Fibroblast of lung (primary cell): ENCODE measurements at regions not wholly inside any gene's neighbourhood (a gene's known extent, or its start where the extent isn't known, plus 50 kb on each side); places are given as distances from the start of the nearest gene placed in this dataset.

ENCODE experiments used
- EZH2 ChIP-seq: IDR thresholded peaks from 2 replicates; pipeline ENCODE4 v1.5.1; 2012; ENCODE audit warnings: low read length, control low read depth, mild to moderate bottlenecking; ENCODE audit errors: missing control alignments
- TF ChIP-seq, protein P1 (sequence below), 2 donors: IDR thresholded peaks in 1 of 2; conservative IDR thresholded peaks in 1 of 2; 1 replicate in 1 of 2; 2 replicates in 1 of 2; pipeline ENCODE4 v1.5.1; 2011 to 2012; ENCODE audit warnings: low read length in 2 of 2, control low read depth in 1 of 2, inconsistent platforms in 1 of 2, low read depth in 1 of 2, mild to moderate bottlenecking in 1 of 2

DNA sequence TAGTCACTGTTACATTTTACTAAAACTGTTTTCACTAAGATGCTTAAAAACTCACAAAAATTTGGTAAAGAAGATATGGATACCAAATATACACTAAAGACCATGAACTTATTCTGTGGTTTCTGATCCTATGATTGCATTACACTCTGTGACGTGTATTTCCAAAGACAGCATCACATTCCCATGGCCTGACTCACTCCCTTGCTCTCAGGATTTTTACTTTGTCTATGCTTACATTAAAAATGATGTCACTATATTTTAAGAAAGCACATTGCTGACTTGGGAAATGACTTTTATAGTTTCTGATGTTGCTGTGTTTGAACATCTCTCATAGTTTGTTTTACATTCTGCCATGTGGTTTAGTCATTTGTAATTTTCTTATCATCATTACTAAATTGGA, 327.9 kb upstream of the MAGEB18 start:
- TF ChIP-seq, protein P1, sequence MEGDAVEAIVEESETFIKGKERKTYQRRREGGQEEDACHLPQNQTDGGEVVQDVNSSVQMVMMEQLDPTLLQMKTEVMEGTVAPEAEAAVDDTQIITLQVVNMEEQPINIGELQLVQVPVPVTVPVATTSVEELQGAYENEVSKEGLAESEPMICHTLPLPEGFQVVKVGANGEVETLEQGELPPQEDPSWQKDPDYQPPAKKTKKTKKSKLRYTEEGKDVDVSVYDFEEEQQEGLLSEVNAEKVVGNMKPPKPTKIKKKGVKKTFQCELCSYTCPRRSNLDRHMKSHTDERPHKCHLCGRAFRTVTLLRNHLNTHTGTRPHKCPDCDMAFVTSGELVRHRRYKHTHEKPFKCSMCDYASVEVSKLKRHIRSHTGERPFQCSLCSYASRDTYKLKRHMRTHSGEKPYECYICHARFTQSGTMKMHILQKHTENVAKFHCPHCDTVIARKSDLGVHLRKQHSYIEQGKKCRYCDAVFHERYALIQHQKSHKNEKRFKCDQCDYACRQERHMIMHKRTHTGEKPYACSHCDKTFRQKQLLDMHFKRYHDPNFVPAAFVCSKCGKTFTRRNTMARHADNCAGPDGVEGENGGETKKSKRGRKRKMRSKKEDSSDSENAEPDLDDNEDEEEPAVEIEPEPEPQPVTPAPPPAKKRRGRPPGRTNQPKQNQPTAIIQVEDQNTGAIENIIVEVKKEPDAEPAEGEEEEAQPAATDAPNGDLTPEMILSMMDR (conservative IDR thresholded peaks at IDR 0.05 in 1 of 2, IDR thresholded peaks at IDR 0.05 in 1 of 2; ENCODE audit: low read depth in 1 of 2, low read length in 2 of 2), result no peak
- TF ChIP-seq EZH2, result no peak
